A549 (cell line): ENCODE measurements at regions not wholly inside any gene's neighbourhood (a gene's known extent, or its start where the extent isn't known, plus 50 kb on each side); places are given as distances from the start of the nearest gene placed in this dataset.

Experiments
- CHD2 ChIP-seq: fragments of 150-350 bp; IDR thresholded peaks from 2 replicates; pipeline ENCODE4 v1.6.1; 2014; ENCODE audit warnings: low read length; ENCODE audit not compliant: partially characterized antibody
- JUN ChIP-seq, 2 experiments: fragments of >200 bp; sonication (Bioruptor Twin); formaldehyde crosslinking; IDR thresholded peaks; 2 replicates in 1 of 2; 3 replicates in 1 of 2; pipeline ENCODE4 v1.6.1; 2016 to 2017
- RCOR1 ChIP-seq: fragments of 150-350 bp; IDR thresholded peaks from 2 replicates; pipeline ENCODE4 v1.6.1; 2014; ENCODE audit warnings: antibody characterized with exemption, low read length, low read depth
- TF ChIP-seq, protein P1 (sequence below): fragments of >200 bp; sonication (Bioruptor Twin); formaldehyde crosslinking; IDR thresholded peaks from 3 replicates; pipeline ENCODE4 v1.5.1; 2016

GRCh38 chr10:78929541-78929940, 139.2 kb upstream of the ZMIZ1 start:
- TF ChIP-seq, protein P1, sequence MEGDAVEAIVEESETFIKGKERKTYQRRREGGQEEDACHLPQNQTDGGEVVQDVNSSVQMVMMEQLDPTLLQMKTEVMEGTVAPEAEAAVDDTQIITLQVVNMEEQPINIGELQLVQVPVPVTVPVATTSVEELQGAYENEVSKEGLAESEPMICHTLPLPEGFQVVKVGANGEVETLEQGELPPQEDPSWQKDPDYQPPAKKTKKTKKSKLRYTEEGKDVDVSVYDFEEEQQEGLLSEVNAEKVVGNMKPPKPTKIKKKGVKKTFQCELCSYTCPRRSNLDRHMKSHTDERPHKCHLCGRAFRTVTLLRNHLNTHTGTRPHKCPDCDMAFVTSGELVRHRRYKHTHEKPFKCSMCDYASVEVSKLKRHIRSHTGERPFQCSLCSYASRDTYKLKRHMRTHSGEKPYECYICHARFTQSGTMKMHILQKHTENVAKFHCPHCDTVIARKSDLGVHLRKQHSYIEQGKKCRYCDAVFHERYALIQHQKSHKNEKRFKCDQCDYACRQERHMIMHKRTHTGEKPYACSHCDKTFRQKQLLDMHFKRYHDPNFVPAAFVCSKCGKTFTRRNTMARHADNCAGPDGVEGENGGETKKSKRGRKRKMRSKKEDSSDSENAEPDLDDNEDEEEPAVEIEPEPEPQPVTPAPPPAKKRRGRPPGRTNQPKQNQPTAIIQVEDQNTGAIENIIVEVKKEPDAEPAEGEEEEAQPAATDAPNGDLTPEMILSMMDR: no peak
- TF ChIP-seq RCOR1 (no peak), CHD2 (no peak), JUN (IDR thresholded peaks at IDR 0.05) (no peak)
